NCI-H226 (cell line): ENCODE measurements at regions not wholly inside any gene's neighbourhood (a gene's known extent, or its start where the extent isn't known, plus 50 kb on each side); places are given as distances from the start of the nearest gene placed in this dataset.

Source experiments
- DNase-seq: peaks from one replicate; pipeline ENCODE4 v3.0.0-alpha.2; 2015

- DNase-seq, result no peak
Observed at GRCh38 chr4:167290678-167291077, 56.4 kb upstream of the SPOCK3 start.

- no peak for DNase-seq
Observed at GRCh38 chr4:167308876-167309275, 74.6 kb upstream of the SPOCK3 start.

- no peak for DNase-seq
Observed at GRCh38 chr4:167321299-167321698, 87.0 kb upstream of the SPOCK3 start.

- no peak for DNase-seq
Observed at GRCh38 chr4:167339781-167340180, 105.5 kb upstream of the SPOCK3 start.

- DNase-seq, result no peak
Observed at GRCh38 chr4:167359711-167360110, 125.4 kb upstream of the SPOCK3 start.

- no peak for DNase-seq
Observed at GRCh38 chr4:167379076-167379835, 145.0 kb upstream of the SPOCK3 start.

- no peak for DNase-seq
Observed at GRCh38 chr4:167380964-167381363, 146.7 kb upstream of the SPOCK3 start.

GRCh38 chr4:167383291-167383690, 149.0 kb upstream of the SPOCK3 start:
- DNase-seq, result no peak

GRCh38 chr4:167397586-167397985, 163.3 kb upstream of the SPOCK3 start:
- no peak for DNase-seq

GRCh38 chr4:167399201-167399600, 164.9 kb upstream of the SPOCK3 start:
- no peak for DNase-seq

- DNase-seq, result no peak
Observed at GRCh38 chr4:167406181-167406580, 171.9 kb upstream of the SPOCK3 start.

GRCh38 chr4:167415461-167415860, 181.2 kb upstream of the SPOCK3 start:
- DNase-seq, result no peak

GRCh38 chr4:167419468-167420140, 185.3 kb upstream of the SPOCK3 start:
- no peak for DNase-seq

- DNase-seq, result no peak
Observed at GRCh38 chr4:167421201-167421600, 186.9 kb upstream of the SPOCK3 start.

GRCh38 chr4:167424341-167425256, 190.3 kb upstream of the SPOCK3 start:
- DNase-seq, result no peak

GRCh38 chr4:167428156-167428555, 193.9 kb upstream of the SPOCK3 start:
- DNase-seq, result no peak

GRCh38 chr4:167431371-167431770, 197.1 kb upstream of the SPOCK3 start:
- DNase-seq, result no peak

GRCh38 chr4:167435786-167436185, 201.5 kb upstream of the SPOCK3 start:
- DNase-seq, result no peak

- DNase-seq, result no peak
Observed at GRCh38 chr4:167443841-167444240, 209.5 kb upstream of the SPOCK3 start.

- no peak for DNase-seq
Observed at GRCh38 chr4:167452922-167453430, 218.7 kb upstream of the SPOCK3 start.

GRCh38 chr4:167456619-167457018, 222.3 kb upstream of the SPOCK3 start:
- DNase-seq, result no peak

- no peak for DNase-seq
Observed at GRCh38 chr4:167469436-167469835, 235.1 kb upstream of the SPOCK3 start.

- DNase-seq, result no peak
Observed at GRCh38 chr4:167475951-167476350, 241.7 kb upstream of the SPOCK3 start.
